ACC112 (cell line): ENCODE measurements at regions not wholly inside any gene's neighbourhood (a gene's known extent, or its start where the extent isn't known, plus 50 kb on each side); places are given as distances from the start of the nearest gene placed in this dataset.
"Not testable (repeated sequence)": the region's sequence is repeated elsewhere in the genome, so short reads cannot be mapped to it uniquely, and the experiment has no call there.

Experiments used
- H2AFZ ChIP-seq: fragments of 200-600 bp; sonication (generic); one replicate; pipeline ENCODE4 v1.6.0; 2017; ENCODE audit warnings: antibody characterized with exemption, low read length; ENCODE audit not compliant: unreplicated experiment
- H3K27ac ChIP-seq: fragments of 200-600 bp; sonication (generic); 2 replicates; pipeline ENCODE4 v1.5.1; 2014; ENCODE audit warnings: low read depth, mild to moderate bottlenecking, antibody characterized with exemption, low read length, moderate library complexity
- H3K27me3 ChIP-seq: fragments of 200-600 bp; sonication (generic); 2 replicates; pipeline ENCODE4 v1.6.1; 2014; ENCODE audit warnings: mild to moderate bottlenecking, antibody characterized with exemption, low read length, moderate library complexity, mixed read lengths; ENCODE audit not compliant: insufficient read depth
- H3K36me3 ChIP-seq: fragments of 200-600 bp; sonication (generic); 2 replicates; pipeline ENCODE4 v1.6.1; 2016; ENCODE audit warnings: mild to moderate bottlenecking, antibody characterized with exemption, low read length, moderate library complexity, mixed read lengths; ENCODE audit not compliant: insufficient read depth
- H3K4me1 ChIP-seq: fragments of 200-600 bp; sonication (generic); one replicate; pipeline ENCODE4 v1.6.1; 2016; ENCODE audit warnings: low read length, mixed read lengths; ENCODE audit not compliant: insufficient read depth, unreplicated experiment, control insufficient read depth
- H3K4me3 ChIP-seq: fragments of 200-600 bp; sonication (generic); 2 replicates; pipeline ENCODE4 v1.5.1; 2014; ENCODE audit warnings: mild to moderate bottlenecking, low read depth, low read length
- H3K79me2 ChIP-seq: fragments of 200-600 bp; sonication (generic); one replicate; pipeline ENCODE4 v1.6.0; 2016; ENCODE audit warnings: low read length; ENCODE audit not compliant: control insufficient read depth, unreplicated experiment, insufficient read depth

GRCh38 chr1:188154761-188155160, 1326.0 kb downstream of the PLA2G4A start:
- Histone ChIP-seq H3K79me2 (no peaks in the 10 kb centered on the region), H3K4me3 (no peak overlapping the region), H3K27me3 (no peaks in the 10 kb centered on the region), H3K4me1 (no peaks in the 10 kb centered on the region), H3K36me3 (no peaks in the 10 kb centered on the region), H3K27ac (no peak overlapping the region), H2AFZ (no peak overlapping the region)

GRCh38 chr1:188155261-188155660, 1326.5 kb downstream of the PLA2G4A start:
- H3K27ac ChIP-seq, result no peak overlapping the region
- no peak overlapping the region for H2AFZ ChIP-seq
- H3K4me1 ChIP-seq, result no peaks in the 10 kb centered on the region
- H3K36me3 ChIP-seq, result no peaks in the 10 kb centered on the region
- H3K27me3 ChIP-seq, result no peaks in the 10 kb centered on the region
- H3K4me3 ChIP-seq, result no peak overlapping the region
- H3K79me2 ChIP-seq, result no peaks in the 10 kb centered on the region

- H2AFZ ChIP-seq, result no peak overlapping the region
- H3K27me3 ChIP-seq, result no peaks in the 10 kb centered on the region
- H3K79me2 ChIP-seq, result no peaks in the 10 kb centered on the region
- H3K4me1 ChIP-seq, result no peaks in the 10 kb centered on the region
- no peak overlapping the region for H3K4me3 ChIP-seq
- no peak overlapping the region for H3K27ac ChIP-seq
- H3K36me3 ChIP-seq, result no peaks in the 10 kb centered on the region
Observed at GRCh38 chr1:188164459-188164858, 1335.7 kb downstream of the PLA2G4A start.

GRCh38 chr1:188166654-188167053, 1337.9 kb downstream of the PLA2G4A start:
- no peaks in the 10 kb centered on the region for H3K4me1 ChIP-seq
- H3K79me2 ChIP-seq, result no peaks in the 10 kb centered on the region
- H3K36me3 ChIP-seq, result no peaks in the 10 kb centered on the region
- H2AFZ ChIP-seq, result no peak overlapping the region
- H3K27me3 ChIP-seq, result no peaks in the 10 kb centered on the region
- no peak overlapping the region for H3K4me3 ChIP-seq
- no peak overlapping the region for H3K27ac ChIP-seq

DNA sequence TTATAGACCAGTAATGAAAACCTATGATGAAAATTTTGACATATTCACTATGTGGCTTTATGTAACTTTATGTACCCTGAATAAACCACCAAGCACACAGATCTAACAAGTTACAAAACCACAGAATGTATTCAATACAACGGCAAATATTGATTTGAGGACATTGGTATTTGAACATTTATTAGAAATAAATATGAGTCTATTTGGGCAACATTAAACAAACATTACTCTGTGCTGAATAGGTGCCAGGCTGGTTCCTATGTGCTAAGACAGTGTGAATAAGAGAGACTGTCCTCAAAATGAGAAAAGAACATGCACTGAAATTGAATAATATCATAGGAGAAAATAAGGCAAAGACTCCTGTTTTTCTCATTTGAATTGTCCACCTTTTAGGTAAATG, 1341.2 kb downstream of the PLA2G4A start:
- no peaks in the 10 kb centered on the region for H3K27me3 ChIP-seq
- no peaks in the 10 kb centered on the region for H3K79me2 ChIP-seq
- no peak overlapping the region for H3K4me3 ChIP-seq
- H3K4me1 ChIP-seq, result no peaks in the 10 kb centered on the region
- no peak overlapping the region for H2AFZ ChIP-seq
- H3K27ac ChIP-seq, result no peak overlapping the region
- H3K36me3 ChIP-seq, result no peaks in the 10 kb centered on the region

GRCh38 chr1:188170411-188170810, 1341.7 kb downstream of the PLA2G4A start:
- Histone ChIP-seq H3K27ac (no peak overlapping the region), H3K4me3 (no peak overlapping the region), H2AFZ (no peak overlapping the region)

DNA sequence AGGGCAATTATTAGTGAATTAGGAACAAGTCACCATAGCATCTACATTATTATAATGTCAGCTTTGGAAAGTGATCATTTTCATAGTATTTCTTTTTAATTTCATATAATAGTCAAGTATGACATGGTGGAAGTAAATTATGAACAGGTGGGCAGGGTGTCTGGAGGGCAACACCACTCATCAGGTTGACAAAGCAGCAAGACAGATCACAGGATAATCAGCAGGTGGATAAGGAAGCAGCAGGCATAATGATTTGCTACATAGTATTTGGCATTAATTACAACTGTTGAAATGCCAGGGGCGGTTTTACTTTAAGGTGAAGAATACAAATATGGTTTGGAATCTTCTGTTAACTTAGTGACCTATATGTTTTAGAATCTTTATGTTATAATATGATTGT, 1342.2 kb downstream of the PLA2G4A start:
- Histone ChIP-seq H3K4me3 (no peak overlapping the region), H3K79me2 (no peaks in the 10 kb centered on the region), H3K27me3 (no peaks in the 10 kb centered on the region), H3K4me1 (no peaks in the 10 kb centered on the region), H3K27ac (no peak overlapping the region), H3K36me3 (no peaks in the 10 kb centered on the region), H2AFZ (no peak overlapping the region)

More at GRCh38 chr1:188170411-188170810, 1341.7 kb downstream of the PLA2G4A start:
- Histone ChIP-seq H3K4me1 (no peaks in the 10 kb centered on the region), H3K27me3 (no peaks in the 10 kb centered on the region), H3K36me3 (no peaks in the 10 kb centered on the region), H3K79me2 (no peaks in the 10 kb centered on the region)

GRCh38 chr1:188182063-188182462, 1353.3 kb downstream of the PLA2G4A start:
- not testable (repeated sequence) for H3K27ac ChIP-seq, H3K79me2 ChIP-seq, H3K4me3 ChIP-seq, H3K36me3 ChIP-seq, H3K27me3 ChIP-seq, H2AFZ ChIP-seq, H3K4me1 ChIP-seq

DNA sequence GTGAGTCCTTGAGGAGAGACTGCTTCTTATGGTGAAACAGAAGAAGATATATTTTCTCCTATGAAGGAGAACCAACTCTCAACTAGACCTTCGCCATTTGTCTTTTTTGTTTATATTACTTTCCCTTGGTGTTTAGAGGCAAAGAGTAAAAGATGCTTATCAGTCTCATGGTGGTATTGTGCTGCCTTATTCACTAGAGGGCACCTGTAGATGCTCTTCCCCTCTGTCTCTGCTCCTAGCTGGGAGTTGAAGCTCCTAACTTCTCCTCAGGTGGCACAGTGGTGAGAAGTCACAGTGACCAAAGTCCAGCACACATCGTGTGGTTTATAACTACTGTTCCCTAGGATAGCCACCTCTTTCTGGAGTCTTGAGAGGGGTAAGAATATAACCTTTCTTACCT, 1359.6 kb downstream of the PLA2G4A start:
- Histone ChIP-seq H3K27ac (no peak overlapping the region), H3K27me3 (no peaks in the 10 kb centered on the region), H3K36me3 (no peaks in the 10 kb centered on the region), H3K4me3 (no peak overlapping the region), H3K79me2 (no peaks in the 10 kb centered on the region), H2AFZ (no peak overlapping the region), H3K4me1 (no peaks in the 10 kb centered on the region)

GRCh38 chr1:188194916-188195315, 1366.2 kb downstream of the PLA2G4A start:
- H3K36me3 ChIP-seq, result no peaks in the 10 kb centered on the region
- no peak overlapping the region for H3K27ac ChIP-seq
- no peak overlapping the region for H2AFZ ChIP-seq
- no peak overlapping the region for H3K4me3 ChIP-seq
- no peaks in the 10 kb centered on the region for H3K4me1 ChIP-seq
- H3K79me2 ChIP-seq, result no peaks in the 10 kb centered on the region
- H3K27me3 ChIP-seq, result no peaks in the 10 kb centered on the region

DNA sequence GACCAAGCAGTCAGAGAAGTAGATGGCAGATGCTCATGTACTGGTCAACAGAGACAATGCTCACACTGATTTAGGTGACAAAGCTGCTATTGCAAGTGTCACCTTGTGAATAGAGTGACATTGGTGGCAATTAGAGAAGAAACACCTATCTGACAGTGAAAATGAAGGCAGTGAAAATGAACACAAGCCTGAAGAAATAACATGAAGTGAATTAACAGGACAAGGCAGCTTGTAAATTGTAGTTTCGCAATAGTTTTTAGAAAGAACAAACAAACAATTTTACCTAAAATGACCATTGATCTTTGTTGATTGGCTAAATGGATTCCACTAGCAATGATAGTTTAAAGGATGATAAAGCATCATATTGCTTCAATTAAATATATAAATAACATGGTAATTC, 1389.5 kb downstream of the PLA2G4A start:
- H3K4me1 ChIP-seq, result no peaks in the 10 kb centered on the region
- no peak overlapping the region for H2AFZ ChIP-seq
- no peaks in the 10 kb centered on the region for H3K27me3 ChIP-seq
- no peaks in the 10 kb centered on the region for H3K79me2 ChIP-seq
- H3K4me3 ChIP-seq, result no peak overlapping the region
- H3K27ac ChIP-seq, result no peak overlapping the region
- H3K36me3 ChIP-seq, result no peaks in the 10 kb centered on the region
